Activated CD4-positive, alpha-beta T cell treated with anti-CD3 and anti-CD28 coated beads for 36 hours (primary cell): ENCODE measurements at regions not wholly inside any gene's neighbourhood (a gene's known extent, or its start where the extent isn't known, plus 50 kb on each side); places are given as distances from the start of the nearest gene placed in this dataset.

ENCODE experiments used
- ATAC-seq: fragments of 200-7000 bp; cut with Tn5 transposase; one replicate; pipeline ENCODE4 v1.10.0; 2021; ENCODE audit warnings: mild to moderate bottlenecking, moderate library complexity
- CTCF ChIA-PET: fragments of 350-600 bp; sonication (Branson Sonifier 250); formaldehyde crosslinking; loops from one replicate; lab custom pipeline; 2021; ENCODE audit warnings: antibody characterized with exemption; lab: Charles Lee
- POLR2A ChIA-PET: fragments of 350-600 bp; sonication (Branson Sonifier 250); formaldehyde crosslinking; loops from one replicate; lab custom pipeline; 2021; ENCODE audit warnings: antibody characterized with exemption, inconsistent platforms; lab: Charles Lee
- DNase-seq: peaks from one replicate; pipeline ENCODE4 v3.0.0-alpha.2; 2020
- H3K27ac Mint-ChIP-seq: one replicate; pipeline ENCODE4 v1.8.0; 2021; ENCODE audit warnings: mixed read lengths
- H3K27me3 Mint-ChIP-seq: one replicate; pipeline ENCODE4 v1.8.0; 2021; ENCODE audit warnings: mixed read lengths
- H3K36me3 Mint-ChIP-seq: one replicate; pipeline ENCODE4 v1.8.0; 2021; ENCODE audit warnings: low read depth, mixed read lengths
- H3K4me1 Mint-ChIP-seq: one replicate; pipeline ENCODE4 v1.8.0; 2021; ENCODE audit warnings: mixed read lengths
- H3K4me3 Mint-ChIP-seq: one replicate; pipeline ENCODE4 v1.8.0; 2021; ENCODE audit warnings: mild to moderate bottlenecking, moderate library complexity, mixed read lengths
- H3K9me3 Mint-ChIP-seq: one replicate; pipeline ENCODE4 v1.8.0; 2021; ENCODE audit warnings: low read depth, mixed read lengths
- intact Hi-C, 2 experiments: fragments of 100-400 bp; cut with DNase I in 1 of 2; cut with micrococcal nuclease in 1 of 2; formaldehyde crosslinking; loops; one replicate each; pipeline versions ENCODE4 v1.14.2 to v1.15.1; 2022 to 2024; cut with DNase I, micrococcal nuclease

DNA sequence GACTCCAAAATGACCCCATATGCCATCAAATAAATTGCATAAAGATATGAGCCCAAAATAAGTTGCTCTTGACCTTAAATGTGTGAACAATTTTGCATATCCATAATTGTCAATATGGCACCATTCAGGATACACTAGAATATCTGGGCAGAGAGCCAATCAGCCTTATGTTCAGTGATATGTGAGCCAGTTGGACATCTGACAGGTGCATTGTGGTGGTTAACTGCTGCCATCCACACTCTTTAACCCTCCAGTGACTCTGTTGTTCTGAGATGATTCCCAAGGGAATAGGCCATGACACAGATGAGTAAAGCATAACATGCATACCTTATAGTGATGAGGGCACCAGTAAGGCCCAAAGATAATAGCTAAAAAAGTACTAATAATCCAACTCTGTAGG lies 500.1 kb downstream of the PCDH18 start:
- Mint-ChIP-seq H3K36me3 (no peaks in the 10 kb centered on the region), H3K4me1 (no peaks in the 10 kb centered on the region), H3K27me3 (no peaks in the 10 kb centered on the region), H3K4me3 (no peak overlapping the region), H3K27ac (no peak overlapping the region), H3K9me3 (peaks cover 9% of the 10 kb centered on the region)
- ChIA-PET POLR2A (no interaction called here), CTCF (no interaction called here)
- no peak for ATAC-seq
- intact Hi-C loops: no loop called here
- DNase-seq: no peak

DNA sequence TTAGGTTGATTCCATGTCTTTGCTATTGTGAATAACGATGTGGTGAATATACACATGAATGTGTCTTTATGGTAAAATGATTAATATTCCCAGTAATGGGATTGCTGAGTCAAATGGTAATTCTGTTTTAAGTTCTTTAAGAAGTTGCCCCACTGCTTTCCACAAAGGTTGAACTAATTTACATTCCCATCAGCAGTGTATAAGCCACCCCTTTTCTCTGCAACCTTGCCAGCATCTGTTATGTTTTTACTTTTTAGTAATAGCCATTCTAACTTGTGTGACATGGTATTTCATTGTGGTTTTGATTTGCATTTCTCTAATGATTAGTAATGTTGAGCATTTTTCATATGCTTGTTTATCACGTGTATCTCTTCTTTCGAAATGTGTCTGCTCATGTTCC lies 503.3 kb downstream of the PCDH18 start:
- no peak overlapping the region for H3K4me3 Mint-ChIP-seq
- no peaks in the 10 kb centered on the region for H3K4me1 Mint-ChIP-seq
- no peaks in the 10 kb centered on the region for H3K27me3 Mint-ChIP-seq
- DNase-seq: no peak
- ChIA-PET POLR2A (no interaction called here), CTCF (no interaction called here)
- H3K36me3 Mint-ChIP-seq: no peaks in the 10 kb centered on the region
- ATAC-seq: no peak
- H3K27ac Mint-ChIP-seq: no peak overlapping the region
- peaks cover 9% of the 10 kb centered on the region for H3K9me3 Mint-ChIP-seq
- intact Hi-C loops: no loop called here

DNA sequence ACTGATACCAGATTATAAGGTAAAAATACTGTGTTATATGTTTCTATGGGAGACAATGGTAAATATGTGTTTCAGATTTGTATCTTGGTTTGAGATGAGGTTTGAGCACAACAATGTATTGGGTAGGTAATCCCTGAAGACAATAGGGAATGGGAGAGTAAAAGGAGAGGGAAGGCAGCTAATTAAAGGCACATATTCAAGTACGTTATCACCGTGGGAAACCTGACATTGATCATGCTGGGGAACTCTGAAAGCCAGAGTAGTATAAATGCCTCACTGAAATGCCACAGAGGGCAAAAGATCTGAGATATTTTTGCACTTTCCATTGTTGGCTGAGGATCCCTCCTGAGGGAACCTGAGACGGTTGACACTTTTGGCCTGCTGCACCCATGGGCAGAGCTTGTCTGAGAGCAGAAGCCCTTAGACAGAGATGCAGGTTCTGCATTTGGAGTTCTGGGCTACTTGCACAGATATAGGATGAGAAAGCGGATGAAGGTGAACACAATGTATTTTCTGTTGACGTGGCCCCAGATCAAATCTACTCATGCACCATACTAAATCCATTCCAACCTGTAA lies 506.7 kb downstream of the PCDH18 start:
- no peak for ATAC-seq
- H3K36me3 Mint-ChIP-seq: no peaks in the 10 kb centered on the region

DNA sequence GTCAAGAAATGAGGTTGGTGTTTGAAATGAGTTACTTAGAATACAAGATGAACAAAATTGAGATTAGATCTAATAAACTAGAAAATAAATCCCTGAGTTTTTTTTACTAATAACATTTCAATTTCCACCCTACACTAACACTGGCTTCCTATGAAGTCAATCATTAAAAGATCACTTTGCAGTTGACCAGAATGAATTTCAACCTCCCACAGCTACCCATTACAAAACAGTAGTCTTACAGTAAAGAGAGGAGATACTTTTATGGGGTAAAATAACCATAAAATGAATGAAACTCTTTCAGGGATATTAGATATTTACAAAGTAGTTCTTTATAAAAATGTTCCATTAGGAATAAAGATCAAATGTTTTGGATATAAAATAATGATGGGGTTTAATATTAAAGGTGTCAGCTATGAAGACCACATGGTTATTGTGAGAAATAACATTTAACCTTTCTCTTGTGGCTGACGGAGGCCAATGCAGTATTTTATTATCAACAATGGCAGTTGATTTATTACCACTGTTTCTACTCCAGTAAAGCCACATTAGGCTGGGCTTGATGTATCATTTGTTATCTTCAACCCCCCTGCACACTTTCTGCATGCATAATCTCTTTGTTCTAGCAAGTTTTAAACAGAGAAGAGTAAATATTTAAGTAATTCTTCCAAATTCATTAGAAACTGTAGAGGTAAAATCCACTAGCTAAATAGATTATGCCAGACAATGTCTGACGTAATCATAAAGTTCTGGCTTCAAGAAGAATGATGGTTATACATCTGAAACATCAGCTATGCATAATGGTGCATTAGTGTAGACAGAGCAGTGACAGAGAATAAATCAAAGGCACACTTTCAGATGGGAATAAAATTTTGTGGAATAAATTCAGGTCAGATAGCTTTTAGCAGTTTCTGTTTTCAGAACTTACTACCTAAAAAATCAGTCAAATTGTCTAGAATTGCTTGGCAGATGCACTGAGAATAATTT lies 516.6 kb downstream of the PCDH18 start:
- no peaks in the 10 kb centered on the region for H3K36me3 Mint-ChIP-seq
- intact Hi-C loops: no loop called here
- no peak overlapping the region for H3K27ac Mint-ChIP-seq
- H3K9me3 Mint-ChIP-seq: peaks cover 1% of the 10 kb centered on the region
- H3K27me3 Mint-ChIP-seq: no peaks in the 10 kb centered on the region
- DNase-seq (no peak), ATAC-seq (no peak)
- ChIA-PET POLR2A (no interaction called here), CTCF (interaction anchor here (0.6 kb wide), 1 partner anchor 225 kb away, joined by 3 read pairs; no protein-coding TSS in a partner anchor)
- H3K4me1 Mint-ChIP-seq: no peaks in the 10 kb centered on the region
- no peak overlapping the region for H3K4me3 Mint-ChIP-seq

More for the DNA sequence above, 506.7 kb downstream of the PCDH18 start:
- H3K9me3 Mint-ChIP-seq: peaks cover 6% of the 10 kb centered on the region
- no peak overlapping the region for H3K27ac Mint-ChIP-seq
- CTCF ChIA-PET: no interaction called here
- POLR2A ChIA-PET: no interaction called here
- no peak overlapping the region for H3K4me3 Mint-ChIP-seq
- H3K27me3 Mint-ChIP-seq: no peaks in the 10 kb centered on the region
- H3K4me1 Mint-ChIP-seq: no peaks in the 10 kb centered on the region
- intact Hi-C loops: no loop called here
- DNase-seq: no peak

DNA sequence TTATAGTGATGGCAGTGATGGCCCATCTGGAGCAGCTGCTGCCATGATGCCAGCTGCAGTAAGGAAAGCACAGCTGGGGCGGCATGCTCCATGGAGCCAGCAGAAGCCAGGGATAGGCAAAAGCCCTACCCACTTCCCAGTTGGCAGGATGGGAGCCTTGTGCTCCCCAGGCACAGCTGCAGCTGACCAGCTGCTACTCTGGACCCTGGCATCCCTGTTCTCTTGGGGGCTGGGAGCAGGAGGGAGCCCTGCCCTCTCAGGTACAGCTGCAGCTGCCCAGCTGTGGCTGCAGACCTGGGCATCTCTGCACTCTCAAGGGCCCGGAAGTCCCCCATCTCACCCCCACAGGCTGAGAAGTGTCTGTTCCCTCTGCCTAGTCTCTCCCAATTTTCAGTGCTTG lies 531.9 kb downstream of the PCDH18 start:
- Mint-ChIP-seq H3K27me3 (no peaks in the 10 kb centered on the region), H3K36me3 (no peaks in the 10 kb centered on the region), H3K4me1 (no peaks in the 10 kb centered on the region), H3K9me3 (peaks cover 13% of the 10 kb centered on the region), H3K27ac (no peak overlapping the region), H3K4me3 (no peak overlapping the region)
- ChIA-PET POLR2A (no interaction called here), CTCF (no interaction called here)
- intact Hi-C loops: no loop called here
- DNase-seq (no peak), ATAC-seq (no peak)

DNA sequence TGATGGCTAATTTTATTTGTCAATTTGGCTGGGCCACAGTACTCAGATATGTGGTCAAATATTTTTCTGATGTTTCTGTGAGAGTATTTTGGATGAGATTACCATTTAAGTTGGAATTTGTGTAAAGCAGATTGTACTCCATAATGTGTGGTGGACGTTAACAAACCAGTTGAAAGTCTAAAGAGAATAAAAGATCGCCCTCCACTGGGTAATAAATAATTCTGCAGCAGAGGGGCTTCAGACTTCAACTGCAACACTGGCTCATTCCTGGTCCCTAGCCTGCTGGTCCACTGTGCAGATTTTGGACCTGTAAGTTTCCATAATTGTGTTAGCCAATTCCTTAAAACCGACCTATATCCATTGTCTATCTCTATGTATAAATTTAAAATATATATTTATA lies 540.3 kb downstream of the PCDH18 start:
- ChIA-PET CTCF (no interaction called here), POLR2A (no interaction called here)
- Mint-ChIP-seq H3K4me3 (no peak overlapping the region), H3K4me1 (no peaks in the 10 kb centered on the region), H3K36me3 (no peaks in the 10 kb centered on the region), H3K9me3 (peaks cover 17% of the 10 kb centered on the region), H3K27me3 (no peaks in the 10 kb centered on the region), H3K27ac (no peak overlapping the region)
- ATAC-seq (no peak), DNase-seq (no peak)
- intact Hi-C loops: no loop called here

DNA sequence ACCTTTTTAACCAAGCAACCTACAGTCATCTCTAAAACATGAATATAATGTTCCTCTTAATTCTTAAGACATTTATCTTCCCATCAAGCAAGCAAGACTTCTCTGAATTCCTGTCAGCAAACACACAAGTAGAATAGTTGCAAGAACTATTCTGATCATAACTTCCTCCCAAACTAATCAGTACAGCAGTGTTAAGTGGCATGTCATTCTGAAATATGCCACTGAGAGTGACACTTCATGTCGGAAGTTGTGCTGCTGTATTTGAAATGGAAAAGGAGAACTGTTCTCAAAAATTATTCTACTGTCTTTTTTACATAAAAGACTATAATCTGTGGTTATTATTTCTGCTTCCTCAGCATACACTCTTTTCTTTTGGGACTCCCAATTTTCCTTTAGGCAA lies 546.6 kb downstream of the PCDH18 start:
- H3K4me3 Mint-ChIP-seq: no peak overlapping the region
- H3K27me3 Mint-ChIP-seq: no peaks in the 10 kb centered on the region
- no peaks in the 10 kb centered on the region for H3K36me3 Mint-ChIP-seq
- H3K9me3 Mint-ChIP-seq: peaks cover 8% of the 10 kb centered on the region
- H3K27ac Mint-ChIP-seq: no peak overlapping the region
- no peak for ATAC-seq
- intact Hi-C loops: no loop called here
- POLR2A ChIA-PET: no interaction called here
- no peak for DNase-seq
- H3K4me1 Mint-ChIP-seq: no peaks in the 10 kb centered on the region
- CTCF ChIA-PET: no interaction called here

DNA sequence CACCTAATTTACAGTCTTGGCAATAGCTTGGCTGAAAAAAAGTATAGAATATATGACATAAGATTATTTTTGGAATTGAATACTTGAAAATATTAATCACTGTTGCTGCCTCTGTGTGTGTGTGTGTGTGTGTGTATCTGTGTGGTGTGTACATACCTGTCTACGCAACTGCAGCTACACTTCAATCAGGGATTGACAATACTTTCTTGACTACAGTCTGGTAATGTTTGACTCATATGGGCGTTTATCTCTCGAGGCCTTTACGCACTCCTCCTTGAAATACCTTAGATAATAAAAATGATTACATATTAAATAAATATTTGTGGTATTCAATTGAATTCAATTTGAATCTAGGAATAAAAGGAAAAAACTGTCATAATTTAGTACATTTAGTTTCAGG lies 565.2 kb downstream of the PCDH18 start:
- ChIA-PET CTCF (no interaction called here), POLR2A (no interaction called here)
- intact Hi-C loops: no loop called here
- H3K4me3 Mint-ChIP-seq: no peak overlapping the region
- H3K9me3 Mint-ChIP-seq: peaks cover 1% of the 10 kb centered on the region
- no peak overlapping the region for H3K27ac Mint-ChIP-seq
- no peaks in the 10 kb centered on the region for H3K27me3 Mint-ChIP-seq
- ATAC-seq (no peak), DNase-seq (no peak)
- H3K4me1 Mint-ChIP-seq: no peaks in the 10 kb centered on the region
- no peaks in the 10 kb centered on the region for H3K36me3 Mint-ChIP-seq

DNA sequence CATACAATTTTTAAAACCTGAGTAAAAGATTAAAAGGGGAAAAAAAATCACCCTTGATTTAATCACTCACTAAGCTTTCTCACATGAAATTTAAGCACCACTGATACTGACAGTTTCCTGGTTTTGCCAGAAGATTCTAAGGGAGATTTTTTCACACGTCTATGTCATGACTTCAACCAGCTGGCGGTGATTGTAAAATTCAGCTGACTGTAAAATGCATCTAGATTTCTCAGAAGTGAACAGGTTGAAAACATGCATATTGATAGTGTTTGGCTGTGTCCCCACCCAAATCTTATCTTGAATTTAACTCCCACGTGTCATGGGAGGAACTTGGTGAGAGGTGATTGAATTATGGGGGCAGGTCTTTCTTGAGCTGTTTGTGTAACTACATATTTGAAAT lies 566.8 kb downstream of the PCDH18 start:
- ChIA-PET POLR2A (no interaction called here), CTCF (interaction anchor here (0.7 kb wide), 1 partner anchor 201 kb away, joined by 3 read pairs; no protein-coding TSS in a partner anchor)
- intact Hi-C loops: no loop called here
- DNase-seq (no peak), ATAC-seq (no peak)
- Mint-ChIP-seq H3K36me3 (no peaks in the 10 kb centered on the region), H3K9me3 (peaks cover 1% of the 10 kb centered on the region), H3K27ac (no peak overlapping the region), H3K4me1 (no peaks in the 10 kb centered on the region), H3K27me3 (no peaks in the 10 kb centered on the region), H3K4me3 (no peak overlapping the region)

DNA sequence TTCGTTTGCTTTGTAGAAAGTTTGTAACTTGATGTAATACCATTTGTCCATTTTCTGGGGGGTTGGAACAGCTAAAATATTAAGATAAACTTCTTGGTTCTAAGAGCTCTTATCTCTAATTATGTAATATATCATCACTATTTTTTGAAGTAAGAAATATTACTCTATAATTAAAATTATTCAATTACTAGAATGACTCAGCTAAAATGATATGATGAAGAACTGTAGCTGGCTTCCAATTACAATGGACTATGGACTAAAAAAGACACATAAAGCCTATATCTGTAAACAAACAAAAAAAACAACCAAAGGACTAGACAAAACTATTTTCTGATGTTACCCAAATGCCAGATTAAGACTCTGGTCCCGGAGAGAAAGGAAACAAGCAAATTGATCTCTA lies 569.4 kb downstream of the PCDH18 start:
- CTCF ChIA-PET: interaction anchor here (0.7 kb wide), 2 partner anchors 47 to 741 kb away, joined by 3 read pairs; no protein-coding TSS in a partner anchor
- H3K27me3 Mint-ChIP-seq: no peaks in the 10 kb centered on the region
- POLR2A ChIA-PET: no interaction called here

DNA sequence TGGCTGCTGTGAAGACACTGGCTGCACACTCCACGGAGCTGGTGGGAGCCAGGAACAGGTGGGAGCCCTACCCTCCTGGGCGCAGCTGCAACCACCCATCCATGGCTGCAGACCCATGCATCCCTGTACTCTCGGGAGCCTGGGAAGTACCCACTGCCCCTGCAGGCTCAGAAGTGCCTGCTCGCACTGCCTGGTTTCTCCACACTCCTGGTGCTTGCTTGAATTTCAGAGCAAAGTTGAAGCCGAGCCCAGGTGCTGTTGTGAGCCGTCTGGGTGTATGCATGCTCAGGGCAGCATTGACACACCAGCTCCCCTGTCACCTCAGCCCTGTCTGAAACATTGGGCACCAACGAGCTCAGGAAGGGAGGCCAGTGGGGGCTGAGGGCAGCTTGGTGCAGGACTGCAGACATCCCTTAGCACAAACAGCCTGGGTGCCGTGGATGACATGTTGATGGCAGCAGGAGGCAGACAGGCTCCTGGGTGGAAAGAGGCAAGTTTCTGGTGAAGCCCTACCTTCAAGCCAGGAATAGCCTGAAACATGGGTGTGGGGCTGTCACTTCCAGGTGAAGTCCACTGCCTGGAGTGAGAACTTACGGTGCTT lies 585.9 kb downstream of the PCDH18 start:
- H3K4me3 Mint-ChIP-seq: no peak overlapping the region
- H3K4me1 Mint-ChIP-seq: no peaks in the 10 kb centered on the region
- H3K27me3 Mint-ChIP-seq: no peaks in the 10 kb centered on the region
- H3K9me3 Mint-ChIP-seq: peaks cover 2% of the 10 kb centered on the region
- ChIA-PET CTCF (no interaction called here), POLR2A (no interaction called here)
- no peak overlapping the region for H3K27ac Mint-ChIP-seq
- intact Hi-C loops: no loop called here
- DNase-seq (no peak), ATAC-seq (no peak)
- H3K36me3 Mint-ChIP-seq: no peaks in the 10 kb centered on the region

More for the DNA sequence above, 569.4 kb downstream of the PCDH18 start:
- Mint-ChIP-seq H3K4me3 (no peak overlapping the region), H3K27ac (no peak overlapping the region), H3K9me3 (peaks cover 1% of the 10 kb centered on the region), H3K4me1 (no peaks in the 10 kb centered on the region), H3K36me3 (no peaks in the 10 kb centered on the region)
- intact Hi-C loops: no loop called here
- DNase-seq (no peak), ATAC-seq (no peak)

DNA sequence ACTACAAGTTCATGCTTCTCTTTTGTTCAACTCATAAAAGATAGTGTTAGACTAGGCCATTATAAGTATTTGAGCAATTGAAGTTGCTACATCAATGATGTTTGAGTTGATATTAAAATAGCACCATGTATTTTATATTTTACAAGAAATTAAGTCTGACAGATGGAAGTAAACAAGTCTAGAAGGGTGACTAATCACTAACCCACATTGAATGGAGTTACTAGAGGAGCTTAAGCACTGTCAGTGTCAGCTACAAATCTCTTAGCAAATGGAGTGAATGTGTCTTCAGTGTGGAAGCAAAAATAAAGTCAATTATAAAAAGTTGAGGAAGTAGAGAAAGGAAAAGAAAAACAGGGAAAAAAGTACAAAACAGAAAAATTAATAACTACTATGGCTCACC lies 592.5 kb downstream of the PCDH18 start:
- Mint-ChIP-seq H3K36me3 (no peaks in the 10 kb centered on the region), H3K27me3 (no peaks in the 10 kb centered on the region), H3K9me3 (peaks cover 2% of the 10 kb centered on the region), H3K4me3 (no peak overlapping the region), H3K4me1 (no peaks in the 10 kb centered on the region), H3K27ac (no peak overlapping the region)
- intact Hi-C loops: no loop called here
- ATAC-seq: no peak
- ChIA-PET POLR2A (no interaction called here), CTCF (no interaction called here)
- no peak for DNase-seq
